Calu3 (cell line): ENCODE measurements at regions not wholly inside any gene's neighbourhood (a gene's known extent, or its start where the extent isn't known, plus 50 kb on each side); places are given as distances from the start of the nearest gene placed in this dataset.

Experiments
- BruUV-seq: library from RNA; stranded (reverse); fragments of 400-500 nt; replicated peaks from 2 replicates; lab custom pipeline; 2021; lab: Mats Ljungman, UMichigan
- CTCF ChIA-PET: fragments of 300-600 bp; sonication (Branson Sonifier 250); formaldehyde crosslinking; loops from one replicate; lab custom pipeline; 2022; ENCODE audit warnings: antibody characterized with exemption; lab: Charles Lee
- DNase-seq: peaks from one replicate; pipeline ENCODE4 v3.0.0; 2022
- H3K27ac Mint-ChIP-seq: one replicate; pipeline ENCODE4 v1.8.0; 2022; ENCODE audit warnings: mixed read lengths; ENCODE audit not compliant: unreplicated experiment
- H3K27me3 Mint-ChIP-seq: one replicate; pipeline ENCODE4 v1.8.0; 2022; ENCODE audit warnings: mixed read lengths; ENCODE audit not compliant: unreplicated experiment
- H3K36me3 Mint-ChIP-seq: one replicate; pipeline ENCODE4 v1.8.0; 2022; ENCODE audit warnings: mild to moderate bottlenecking, moderate library complexity, mixed read lengths; ENCODE audit not compliant: insufficient read depth, unreplicated experiment
- H3K4me1 Mint-ChIP-seq: one replicate; pipeline ENCODE4 v1.8.0; 2022; ENCODE audit warnings: mild to moderate bottlenecking, low read depth, mixed read lengths; ENCODE audit not compliant: unreplicated experiment
- H3K4me3 Mint-ChIP-seq: one replicate; pipeline ENCODE4 v1.8.0; 2022; ENCODE audit warnings: mild to moderate bottlenecking, low read depth, moderate library complexity, mixed read lengths; ENCODE audit not compliant: unreplicated experiment
- H3K9me3 Mint-ChIP-seq: one replicate; pipeline ENCODE4 v1.8.0; 2022; ENCODE audit warnings: low read depth, mixed read lengths; ENCODE audit not compliant: unreplicated experiment
- intact Hi-C: fragments of 100-400 bp; cut with micrococcal nuclease; formaldehyde crosslinking; loops from one replicate; pipeline ENCODE4 v1.10.0; 2022; ENCODE audit not compliant: unreplicated experiment
- TF ChIP-seq, protein P1 (sequence below): fragments of 200-600 bp; IDR thresholded peaks from one replicate; pipeline ENCODE4 v1.8.0; 2022; ENCODE audit warnings: antibody characterized with exemption; ENCODE audit not compliant: unreplicated experiment

DNA sequence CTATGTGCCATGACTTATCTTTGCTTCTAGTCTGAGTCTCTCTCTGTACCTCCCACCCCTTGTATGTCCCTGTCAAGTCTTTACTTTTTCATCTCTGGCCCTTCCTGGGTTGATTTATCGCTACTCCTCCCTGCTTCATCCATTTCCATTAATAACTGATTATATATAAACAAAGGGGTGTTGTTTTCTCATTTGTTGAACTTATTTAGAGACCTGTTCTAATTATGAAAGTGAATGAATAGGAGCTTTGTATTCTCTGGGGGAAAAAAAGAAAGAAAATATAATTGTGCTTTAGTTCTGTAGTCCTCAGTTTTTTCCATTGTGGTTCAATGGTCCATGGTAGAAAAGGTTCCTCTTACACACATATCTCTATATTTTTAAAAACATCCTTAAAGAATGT is 328.9 kb upstream of the PPP2R3A start:
- peaks cover 2% of the 10 kb centered on the region for H3K9me3 Mint-ChIP-seq
- CTCF ChIA-PET = interaction anchor here (0.7 kb wide), 1 partner anchor 138 kb away, joined by 4 read pairs; no protein-coding TSS in a partner anchor
- no peak overlapping the region for H3K27ac Mint-ChIP-seq
- no TSS peak for BruUV-seq
- H3K36me3 Mint-ChIP-seq = no peaks in the 10 kb centered on the region
- TF ChIP-seq, protein P1, sequence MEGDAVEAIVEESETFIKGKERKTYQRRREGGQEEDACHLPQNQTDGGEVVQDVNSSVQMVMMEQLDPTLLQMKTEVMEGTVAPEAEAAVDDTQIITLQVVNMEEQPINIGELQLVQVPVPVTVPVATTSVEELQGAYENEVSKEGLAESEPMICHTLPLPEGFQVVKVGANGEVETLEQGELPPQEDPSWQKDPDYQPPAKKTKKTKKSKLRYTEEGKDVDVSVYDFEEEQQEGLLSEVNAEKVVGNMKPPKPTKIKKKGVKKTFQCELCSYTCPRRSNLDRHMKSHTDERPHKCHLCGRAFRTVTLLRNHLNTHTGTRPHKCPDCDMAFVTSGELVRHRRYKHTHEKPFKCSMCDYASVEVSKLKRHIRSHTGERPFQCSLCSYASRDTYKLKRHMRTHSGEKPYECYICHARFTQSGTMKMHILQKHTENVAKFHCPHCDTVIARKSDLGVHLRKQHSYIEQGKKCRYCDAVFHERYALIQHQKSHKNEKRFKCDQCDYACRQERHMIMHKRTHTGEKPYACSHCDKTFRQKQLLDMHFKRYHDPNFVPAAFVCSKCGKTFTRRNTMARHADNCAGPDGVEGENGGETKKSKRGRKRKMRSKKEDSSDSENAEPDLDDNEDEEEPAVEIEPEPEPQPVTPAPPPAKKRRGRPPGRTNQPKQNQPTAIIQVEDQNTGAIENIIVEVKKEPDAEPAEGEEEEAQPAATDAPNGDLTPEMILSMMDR = no peak
- no peaks in the 10 kb centered on the region for H3K4me1 Mint-ChIP-seq
- H3K4me3 Mint-ChIP-seq = no peak overlapping the region
- no peak for DNase-seq
- peaks cover 59% of the 10 kb centered on the region for H3K27me3 Mint-ChIP-seq
- intact Hi-C loops = no loop called here

DNA sequence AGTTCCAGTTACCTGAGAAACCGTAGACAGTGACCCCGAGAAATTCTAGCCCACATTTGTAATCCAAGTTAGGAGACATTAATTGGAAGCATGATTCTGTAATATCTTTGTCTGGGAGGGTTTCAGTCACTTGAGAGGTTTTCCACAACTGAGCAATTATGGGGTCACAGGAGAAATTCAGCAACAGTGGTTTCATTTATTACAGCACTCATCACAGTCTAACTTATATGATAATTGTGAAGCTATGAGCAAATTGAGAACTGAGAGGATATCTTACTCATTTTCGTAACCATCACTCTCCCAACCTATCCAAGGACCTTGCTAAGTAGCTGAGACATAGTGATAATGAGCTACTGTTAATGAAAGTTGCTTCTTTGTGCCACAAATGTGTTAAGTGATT is 328.5 kb upstream of the PPP2R3A start:
- no TSS peak for BruUV-seq
- Mint-ChIP-seq H3K36me3 (no peaks in the 10 kb centered on the region), H3K27me3 (peaks cover 56% of the 10 kb centered on the region), H3K4me1 (no peaks in the 10 kb centered on the region), H3K4me3 (no peak overlapping the region), H3K27ac (no peak overlapping the region), H3K9me3 (peaks cover 2% of the 10 kb centered on the region)
- TF ChIP-seq, protein P1 = no peak
- DNase-seq = no peak
- intact Hi-C loops = no loop called here
- CTCF ChIA-PET = interaction anchor here (0.7 kb wide), 1 partner anchor 138 kb away, joined by 4 read pairs; no protein-coding TSS in a partner anchor

DNA sequence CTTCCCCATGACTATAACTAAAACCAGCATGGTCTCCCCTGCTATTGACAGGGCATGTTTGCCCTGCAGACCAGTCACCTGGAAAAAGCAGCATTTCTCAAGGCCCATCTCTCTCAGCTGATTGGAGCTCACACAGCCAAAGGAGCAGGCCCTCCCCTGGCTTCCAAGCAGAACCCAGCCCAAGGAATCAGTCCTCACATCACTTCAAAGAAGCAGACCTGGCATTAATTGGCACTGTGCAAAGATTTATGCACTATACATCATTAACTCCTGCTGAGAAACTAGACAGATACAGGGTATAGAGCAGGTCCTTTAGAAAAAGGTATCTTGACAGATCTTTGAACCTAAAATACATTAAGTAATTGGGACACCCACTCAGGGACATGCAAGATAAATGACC is 323.8 kb upstream of the PPP2R3A start:
- TF ChIP-seq, protein P1 = no peak
- no peaks in the 10 kb centered on the region for H3K9me3 Mint-ChIP-seq
- intact Hi-C loops = no loop called here
- peaks cover 38% of the 10 kb centered on the region for H3K27me3 Mint-ChIP-seq
- H3K4me1 Mint-ChIP-seq = no peaks in the 10 kb centered on the region
- no peaks in the 10 kb centered on the region for H3K36me3 Mint-ChIP-seq
- no peak overlapping the region for H3K27ac Mint-ChIP-seq
- CTCF ChIA-PET = no interaction called here
- no TSS peak for BruUV-seq
- no peak for DNase-seq
- no peak overlapping the region for H3K4me3 Mint-ChIP-seq

DNA sequence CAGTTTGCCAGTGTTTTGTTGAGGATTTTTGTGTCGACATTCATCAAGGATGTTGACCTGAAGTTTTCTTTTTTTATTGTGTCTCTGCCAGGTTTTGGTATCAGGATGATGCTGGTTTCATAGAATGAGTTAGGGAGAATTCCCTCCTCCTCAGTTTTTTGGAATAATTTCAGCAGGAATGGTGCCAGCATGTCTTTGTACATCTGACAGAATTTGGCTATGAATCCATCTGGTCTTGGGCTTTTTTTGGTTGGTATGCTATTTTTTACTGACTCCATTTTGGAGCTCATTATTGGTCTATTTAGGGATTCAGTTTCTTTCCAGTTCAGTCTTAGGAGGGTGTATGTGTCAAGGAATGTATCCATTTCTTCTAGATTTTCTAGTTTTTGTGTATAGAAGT is 320.0 kb upstream of the PPP2R3A start:
- CTCF ChIA-PET = interaction anchor here (0.6 kb wide), 1 partner anchor 628 kb away, joined by 3 read pairs; no protein-coding TSS in a partner anchor
- H3K27ac Mint-ChIP-seq = no peak overlapping the region
- no TSS peak for BruUV-seq

More for the DNA sequence above, 320.0 kb upstream of the PPP2R3A start:
- TF ChIP-seq, protein P1 = no peak
- Mint-ChIP-seq H3K4me1 (no peaks in the 10 kb centered on the region), H3K36me3 (no peaks in the 10 kb centered on the region), H3K9me3 (no peaks in the 10 kb centered on the region), H3K4me3 (no peak overlapping the region), H3K27me3 (peaks cover 15% of the 10 kb centered on the region)
- DNase-seq = no peak
- intact Hi-C loops = no loop called here
